ENCODE measurements at regions not wholly inside any gene's neighbourhood (a gene's known extent, or its start where the extent isn't known, plus 50 kb on each side); places are given as distances from the start of the nearest gene placed in this dataset.

- H3K27me3 ChIP-seq (ENCODE audit: insufficient read depth, low read depth), result no peaks in the 10 kb centered on the region
- no peak overlapping the region for H2AFZ ChIP-seq (ENCODE audit: low read depth)
- H3K4me1 ChIP-seq (ENCODE audit: low read depth, poor library complexity, severe bottlenecking), result no peaks in the 10 kb centered on the region
- no peaks in the 10 kb centered on the region for H3K79me2 ChIP-seq (ENCODE audit: insufficient read depth, low read depth)
- no peak overlapping the region for H3K9ac ChIP-seq
- no peaks in the 10 kb centered on the region for H3K36me3 ChIP-seq (ENCODE audit: insufficient read depth)
- TF ChIP-seq, protein P1, sequence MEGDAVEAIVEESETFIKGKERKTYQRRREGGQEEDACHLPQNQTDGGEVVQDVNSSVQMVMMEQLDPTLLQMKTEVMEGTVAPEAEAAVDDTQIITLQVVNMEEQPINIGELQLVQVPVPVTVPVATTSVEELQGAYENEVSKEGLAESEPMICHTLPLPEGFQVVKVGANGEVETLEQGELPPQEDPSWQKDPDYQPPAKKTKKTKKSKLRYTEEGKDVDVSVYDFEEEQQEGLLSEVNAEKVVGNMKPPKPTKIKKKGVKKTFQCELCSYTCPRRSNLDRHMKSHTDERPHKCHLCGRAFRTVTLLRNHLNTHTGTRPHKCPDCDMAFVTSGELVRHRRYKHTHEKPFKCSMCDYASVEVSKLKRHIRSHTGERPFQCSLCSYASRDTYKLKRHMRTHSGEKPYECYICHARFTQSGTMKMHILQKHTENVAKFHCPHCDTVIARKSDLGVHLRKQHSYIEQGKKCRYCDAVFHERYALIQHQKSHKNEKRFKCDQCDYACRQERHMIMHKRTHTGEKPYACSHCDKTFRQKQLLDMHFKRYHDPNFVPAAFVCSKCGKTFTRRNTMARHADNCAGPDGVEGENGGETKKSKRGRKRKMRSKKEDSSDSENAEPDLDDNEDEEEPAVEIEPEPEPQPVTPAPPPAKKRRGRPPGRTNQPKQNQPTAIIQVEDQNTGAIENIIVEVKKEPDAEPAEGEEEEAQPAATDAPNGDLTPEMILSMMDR (conservative IDR thresholded peaks at IDR 0.05; ENCODE audit: low read depth, low read length), result no peak
- no peak overlapping the region for H3K4me3 ChIP-seq (IDR thresholded peaks at IDR 0.05; ENCODE audit: insufficient read depth, low read depth, low read length)
- no peak overlapping the region for H3K4me2 ChIP-seq
- no peaks in the 10 kb centered on the region for H4K20me1 ChIP-seq (ENCODE audit: insufficient read depth)
- H3K27ac ChIP-seq, result no peak overlapping the region
These were observed 677.0 kb downstream of the RNF144A start for GRCh38 chr2:7594211-7594610.

DNA sequence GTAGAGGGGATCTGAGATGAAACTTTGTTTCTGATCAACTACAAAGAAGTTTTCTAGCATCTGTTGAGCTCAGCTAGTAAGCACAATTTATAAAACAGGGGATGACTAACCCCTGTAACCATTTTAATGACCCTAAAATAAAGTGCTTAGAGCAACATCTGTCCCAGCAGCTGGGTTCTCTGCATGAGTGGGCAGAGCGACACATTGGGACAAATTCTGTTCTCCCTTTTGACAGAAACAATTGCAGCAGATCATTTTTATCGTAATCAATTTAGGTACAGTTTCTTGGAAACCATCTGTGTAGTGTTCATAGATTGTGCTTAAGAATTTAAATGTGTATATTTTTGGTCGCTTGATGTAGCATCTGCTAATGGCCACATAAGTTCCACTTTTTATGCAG, 678.0 kb downstream of the RNF144A start:
- no peaks in the 10 kb centered on the region for H4K20me1 ChIP-seq (ENCODE audit: insufficient read depth)
- H3K27me3 ChIP-seq (ENCODE audit: insufficient read depth, low read depth), result no peaks in the 10 kb centered on the region
- no peaks in the 10 kb centered on the region for H3K36me3 ChIP-seq (ENCODE audit: insufficient read depth)
- H3K79me2 ChIP-seq (ENCODE audit: insufficient read depth, low read depth), result no peaks in the 10 kb centered on the region
- no peak overlapping the region for H3K4me2 ChIP-seq
- no peak overlapping the region for H2AFZ ChIP-seq (ENCODE audit: low read depth)
- H3K4me3 ChIP-seq (IDR thresholded peaks at IDR 0.05; ENCODE audit: insufficient read depth, low read depth, low read length), result no peak overlapping the region
- no peak overlapping the region for H3K27ac ChIP-seq
- TF ChIP-seq, protein P1 (conservative IDR thresholded peaks at IDR 0.05; ENCODE audit: low read depth, low read length), result no peak
- H3K9ac ChIP-seq, result no peak overlapping the region
- no peaks in the 10 kb centered on the region for H3K4me1 ChIP-seq (ENCODE audit: low read depth, poor library complexity, severe bottlenecking)

- H2AFZ ChIP-seq (ENCODE audit: low read depth), result no peak overlapping the region
- H3K27me3 ChIP-seq (ENCODE audit: insufficient read depth, low read depth), result no peaks in the 10 kb centered on the region
- H3K79me2 ChIP-seq (ENCODE audit: insufficient read depth, low read depth), result no peaks in the 10 kb centered on the region
- no peaks in the 10 kb centered on the region; the same call in 1 of the 2 replicates for H3K36me3 ChIP-seq (ENCODE audit: insufficient read depth)
- no peak overlapping the region for H3K4me3 ChIP-seq (IDR thresholded peaks at IDR 0.05; ENCODE audit: insufficient read depth, low read depth, low read length)
- H3K4me2 ChIP-seq, result no peak overlapping the region
- no peak overlapping the region for H3K27ac ChIP-seq
- H4K20me1 ChIP-seq (ENCODE audit: insufficient read depth), result no peaks in the 10 kb centered on the region
- H3K4me1 ChIP-seq (ENCODE audit: low read depth, poor library complexity, severe bottlenecking), result no peaks in the 10 kb centered on the region
- no peak overlapping the region for H3K9ac ChIP-seq
- TF ChIP-seq, protein P1 (conservative IDR thresholded peaks at IDR 0.05; ENCODE audit: low read depth, low read length), result no peak
These were observed 681.2 kb downstream of the RNF144A start for GRCh38 chr2:7598402-7598801.

DNA sequence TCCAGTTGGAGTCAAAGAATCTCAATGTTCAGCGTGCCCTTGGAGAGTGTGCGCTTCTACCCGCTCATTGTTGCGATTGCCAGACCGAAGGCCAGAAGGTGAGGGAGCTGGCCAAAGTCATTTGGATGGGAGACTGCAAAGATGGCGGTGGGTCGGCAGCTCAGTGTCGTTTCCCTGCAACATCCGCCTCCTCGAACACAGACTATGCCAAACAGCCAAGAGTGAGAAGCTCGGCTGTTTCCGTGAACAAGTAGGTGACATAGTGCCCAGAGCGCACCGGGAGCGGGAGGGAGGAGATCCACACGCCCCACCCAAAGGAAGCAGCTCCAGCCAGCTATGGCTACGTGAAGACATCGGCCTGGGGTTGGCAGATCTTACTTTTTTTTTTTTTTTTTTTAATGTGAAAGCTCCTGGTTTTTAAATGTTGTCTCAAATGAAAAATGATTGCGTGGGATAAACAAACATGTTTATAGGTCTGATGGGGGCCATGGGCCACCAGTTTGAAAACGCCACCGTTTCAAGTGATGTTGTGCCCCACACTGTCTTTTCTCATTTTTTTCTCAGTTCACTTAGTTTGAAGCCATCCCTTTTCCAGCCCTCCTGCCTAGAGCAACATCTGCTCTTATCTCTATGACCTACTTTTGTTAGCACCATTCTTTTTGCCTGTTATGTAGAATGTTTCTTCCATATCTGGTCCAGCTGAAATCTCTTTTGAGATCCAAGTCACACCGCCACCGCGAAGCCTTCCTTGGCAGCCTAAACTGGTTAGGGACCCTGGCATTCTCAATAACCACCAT, 682.4 kb downstream of the RNF144A start:
- Histone ChIP-seq H3K79me2 (ENCODE audit: insufficient read depth, low read depth) (no peaks in the 10 kb centered on the region), H3K4me3 (IDR thresholded peaks at IDR 0.05; ENCODE audit: insufficient read depth, low read depth, low read length) (no peak overlapping the region), H3K4me2 (no peak overlapping the region), H3K9ac (no peak overlapping the region), H3K27ac (no peak overlapping the region), H4K20me1 (ENCODE audit: insufficient read depth) (no peaks in the 10 kb centered on the region), H2AFZ (ENCODE audit: low read depth) (no peak overlapping the region), H3K27me3 (ENCODE audit: insufficient read depth, low read depth) (no peaks in the 10 kb centered on the region), H3K4me1 (ENCODE audit: low read depth, poor library complexity, severe bottlenecking) (no peaks in the 10 kb centered on the region), H3K36me3 (ENCODE audit: insufficient read depth) (no peaks in the 10 kb centered on the region; the same call in 1 of the 2 replicates)
- TF ChIP-seq, protein P1 (conservative IDR thresholded peaks at IDR 0.05; ENCODE audit: low read depth, low read length), result no peak

All from KMS-11 (cell line).